Renal pelvis (tissue), 1 donor: ENCODE measurements at regions not wholly inside any gene's neighbourhood (a gene's known extent, or its start where the extent isn't known, plus 50 kb on each side); places are given as distances from the start of the nearest gene placed in this dataset.
A peak's percentile ranks its signal among the peaks of the same experiment; 100 is the strongest.

Source experiments
- DNase-seq: peaks from one replicate; pipeline ENCODE4 v3.0.0-alpha.2; 2013

DNA sequence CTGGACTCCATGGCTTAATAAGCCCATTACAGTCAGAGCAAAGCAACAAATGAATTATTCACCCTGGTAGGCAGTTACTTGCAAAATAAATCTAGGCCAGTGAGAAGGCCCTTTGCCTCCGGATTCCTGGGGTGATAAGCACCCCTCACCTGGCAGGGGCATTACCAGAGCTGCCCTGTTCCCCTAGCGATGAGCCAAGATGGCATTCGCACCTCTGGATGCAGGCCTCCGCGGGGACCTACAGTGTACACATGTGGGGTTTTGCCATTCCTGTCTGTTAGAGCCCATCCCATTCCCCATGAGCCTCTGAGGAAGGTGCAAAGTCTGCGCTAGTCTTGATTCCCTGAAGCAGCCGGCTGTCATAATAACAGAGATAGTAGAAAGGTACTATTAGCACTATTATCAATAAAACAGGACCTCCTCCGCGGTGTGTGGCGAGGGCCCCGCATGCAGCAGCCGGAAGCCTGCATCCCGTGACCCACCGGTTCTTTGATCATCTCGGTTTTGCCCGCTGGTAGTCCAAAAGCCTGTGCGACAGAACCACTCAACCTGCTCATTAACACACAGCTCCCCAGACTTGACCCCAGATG, 344.3 kb downstream of the BRD1 start:
- DNase-seq = no peak

DNA sequence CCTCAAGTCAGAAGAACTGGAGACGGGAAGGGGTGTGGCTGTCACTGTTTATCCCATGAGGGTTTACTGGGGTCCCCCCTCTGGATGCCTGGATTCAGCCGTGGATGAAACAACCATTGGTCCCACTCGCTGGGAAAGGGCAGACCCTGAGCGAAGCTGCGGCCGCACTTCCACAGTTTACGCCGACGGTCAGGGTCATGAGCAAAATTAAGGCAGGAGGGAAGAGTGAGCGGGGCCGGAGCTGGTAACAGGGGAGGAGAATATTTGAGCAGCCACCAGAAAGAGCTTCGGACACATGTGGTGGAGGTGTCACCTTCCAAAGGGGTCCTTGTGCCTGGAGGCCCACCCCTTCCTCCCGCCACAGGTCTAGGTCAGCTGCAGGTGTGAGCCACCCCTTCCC, 344.9 kb downstream of the BRD1 start:
- DNase-seq = no peak

DNA sequence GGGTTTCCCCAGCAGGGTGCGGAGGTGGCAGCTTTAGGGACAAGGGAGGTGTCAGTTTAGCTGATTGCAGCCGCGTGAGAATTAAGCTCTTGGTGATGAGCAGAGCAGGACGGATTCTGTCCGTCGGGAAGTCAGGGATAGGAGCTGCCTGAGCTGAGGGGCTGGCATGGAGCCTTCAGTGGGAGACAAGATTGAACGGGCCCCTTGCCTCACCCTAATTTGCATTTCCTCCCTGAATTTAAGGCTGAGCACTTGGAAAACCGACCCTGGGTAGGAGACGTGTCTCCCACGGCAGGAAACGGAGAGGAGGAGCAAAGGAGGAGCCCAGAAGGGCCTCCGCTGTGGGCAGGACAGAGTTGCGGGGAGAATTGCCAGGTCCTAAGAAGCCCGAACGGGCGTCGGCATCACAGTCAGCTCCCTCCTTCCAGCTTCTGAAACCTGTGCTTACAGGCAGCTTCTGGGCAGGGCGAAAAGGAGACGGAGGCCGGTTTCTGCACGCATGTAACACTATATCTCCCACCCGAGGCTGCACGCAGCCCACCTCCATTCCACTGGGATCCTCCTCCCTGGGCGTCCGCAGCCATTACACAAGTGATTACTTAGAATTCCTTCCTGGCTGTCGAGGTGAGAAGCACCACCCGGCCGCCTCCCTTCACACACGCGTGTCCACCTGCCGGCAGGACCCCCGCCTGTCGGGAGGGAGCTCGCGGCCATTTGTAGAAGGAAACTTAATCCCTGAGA, 345.8 kb downstream of the BRD1 start:
- peak; percentile 45 for DNase-seq

DNA sequence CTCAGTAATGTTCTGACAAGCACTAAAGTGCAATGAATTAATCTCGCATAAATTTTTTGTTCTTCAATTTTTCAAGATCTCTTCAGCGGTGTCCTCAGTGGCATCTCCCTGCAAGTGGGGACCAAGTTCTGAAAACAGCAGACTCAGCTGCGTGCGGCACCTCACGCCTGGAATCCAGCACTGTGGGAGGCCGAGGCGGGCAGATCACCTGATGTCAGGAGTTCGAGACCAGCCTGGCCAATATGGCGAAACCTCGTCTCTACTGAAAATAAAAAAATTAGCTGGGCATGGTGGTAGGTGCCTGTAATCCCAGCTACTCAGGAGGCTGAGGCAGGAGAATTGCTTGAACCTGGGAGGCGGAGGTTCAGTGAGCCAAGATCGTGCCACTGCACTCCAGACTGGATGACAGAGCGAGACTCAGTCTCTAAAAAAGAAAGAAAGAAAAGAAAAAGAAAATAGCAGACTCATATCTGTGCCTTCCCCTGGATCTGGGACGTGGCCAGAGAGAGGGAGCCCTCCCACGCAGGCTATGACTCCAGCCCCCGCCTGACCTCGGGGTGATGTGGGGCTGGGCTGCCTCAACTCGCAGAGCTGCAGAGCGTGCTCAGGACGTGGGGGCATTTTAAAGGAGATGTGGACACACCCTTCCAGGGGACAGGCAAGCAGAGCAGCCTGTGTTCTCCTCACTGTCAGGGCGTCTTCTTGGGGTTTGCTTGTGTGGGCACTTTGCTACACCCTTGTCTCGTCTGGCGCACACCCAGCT, 346.6 kb downstream of the BRD1 start:
- no peak for DNase-seq

DNA sequence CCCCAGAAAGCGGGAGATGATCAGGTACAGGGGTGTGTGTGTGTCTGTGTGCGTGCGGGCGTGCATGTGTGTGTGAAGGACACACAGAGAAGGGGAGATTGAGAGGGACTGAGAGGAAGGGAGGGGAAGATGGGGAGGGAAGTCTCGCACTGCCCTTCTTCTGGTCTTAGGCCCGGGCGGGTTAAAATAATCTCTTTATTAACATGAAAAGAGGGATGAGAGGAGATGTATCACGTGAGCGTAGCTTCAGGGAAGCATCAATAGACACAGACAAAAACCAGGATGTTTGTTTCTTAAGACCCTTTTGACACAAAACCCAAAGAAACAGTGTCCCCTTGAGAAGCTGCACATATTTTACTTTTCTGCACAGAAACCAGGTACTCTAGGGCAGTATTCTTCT, 347.3 kb downstream of the BRD1 start:
- DNase-seq = no peak

DNA sequence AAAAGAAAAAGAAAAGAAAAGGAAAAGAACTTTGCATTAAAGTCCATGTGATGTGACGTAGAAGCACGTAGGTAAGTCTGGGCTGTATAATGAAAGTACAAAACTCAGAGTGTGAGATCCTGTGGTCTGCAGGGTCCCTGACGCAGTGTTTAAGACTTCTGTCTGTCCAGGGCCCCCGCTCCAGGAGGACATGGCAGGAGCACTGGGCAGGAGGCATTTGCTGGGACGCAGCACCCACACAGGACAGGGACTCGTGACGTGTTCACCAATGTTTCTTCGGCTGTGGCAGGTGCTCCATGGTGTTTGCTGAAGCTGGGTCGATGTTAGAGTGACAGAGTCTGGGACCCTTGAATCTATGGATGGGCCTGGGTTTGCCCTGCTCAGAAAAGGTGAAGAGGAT, 348.1 kb downstream of the BRD1 start:
- DNase-seq = no peak

DNA sequence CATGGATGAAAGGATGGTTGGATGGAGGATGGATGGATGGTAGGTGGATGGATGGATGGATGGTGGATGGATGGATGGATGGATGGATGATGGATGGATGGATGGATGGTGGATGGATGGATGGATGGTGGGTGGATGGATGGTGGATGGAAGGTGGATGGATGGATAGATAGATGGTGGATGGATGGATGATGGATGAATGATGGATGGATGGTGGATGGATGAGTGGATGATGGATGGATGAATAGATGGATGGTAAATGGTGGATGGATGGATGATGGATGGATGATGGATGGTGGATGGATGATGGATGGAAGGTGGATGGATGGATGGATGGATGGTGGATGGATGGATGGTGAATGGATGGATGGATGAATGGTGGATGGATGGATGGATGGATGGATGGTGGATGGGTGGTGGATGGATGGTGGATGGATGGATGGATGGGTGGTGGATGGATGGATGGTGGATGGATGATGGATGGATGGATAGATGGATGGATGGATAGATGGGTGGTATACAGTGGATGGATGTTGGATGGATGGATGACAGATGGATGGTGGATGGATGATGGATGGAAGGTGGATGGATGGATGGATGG, 350.8 kb downstream of the BRD1 start:
- no peak for DNase-seq

DNA sequence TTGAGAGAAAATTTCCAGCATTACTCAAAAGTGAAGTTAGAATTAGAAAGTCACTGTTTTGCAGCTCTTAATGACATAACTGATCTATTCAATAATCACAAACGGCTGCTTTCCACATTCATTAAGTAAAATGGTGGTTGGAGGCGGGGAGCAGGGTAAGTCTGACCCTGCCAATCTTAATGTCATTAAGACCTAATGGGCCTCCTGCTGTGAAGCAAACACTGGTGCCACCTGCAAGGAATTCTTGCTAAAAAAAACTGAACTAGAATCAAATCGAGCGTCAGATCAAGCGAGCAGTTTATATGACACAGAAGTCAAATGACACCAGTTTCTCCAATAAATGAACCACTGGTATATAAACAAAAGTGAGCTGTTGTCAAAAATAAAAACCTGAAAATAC, 351.5 kb downstream of the BRD1 start:
- DNase-seq = no peak

DNA sequence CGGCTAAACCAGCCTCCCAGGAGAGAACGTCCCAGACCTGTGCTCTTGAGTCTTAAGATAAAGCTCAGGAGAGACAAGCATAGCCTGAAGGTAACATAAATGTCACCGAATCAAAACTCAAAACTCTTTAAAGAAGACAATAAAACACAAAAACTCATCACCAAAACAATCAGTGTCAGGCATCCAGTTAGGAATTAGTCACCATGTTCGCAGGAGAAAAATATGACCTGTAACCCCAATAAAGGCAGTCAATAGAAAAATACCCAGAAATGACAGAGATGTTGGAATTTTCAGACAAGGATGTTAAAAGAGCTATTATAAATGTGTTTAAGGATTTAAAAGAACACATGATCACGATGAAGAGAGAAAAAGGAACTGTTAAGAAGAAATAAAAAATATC, 352.4 kb downstream of the BRD1 start:
- DNase-seq = no peak

DNA sequence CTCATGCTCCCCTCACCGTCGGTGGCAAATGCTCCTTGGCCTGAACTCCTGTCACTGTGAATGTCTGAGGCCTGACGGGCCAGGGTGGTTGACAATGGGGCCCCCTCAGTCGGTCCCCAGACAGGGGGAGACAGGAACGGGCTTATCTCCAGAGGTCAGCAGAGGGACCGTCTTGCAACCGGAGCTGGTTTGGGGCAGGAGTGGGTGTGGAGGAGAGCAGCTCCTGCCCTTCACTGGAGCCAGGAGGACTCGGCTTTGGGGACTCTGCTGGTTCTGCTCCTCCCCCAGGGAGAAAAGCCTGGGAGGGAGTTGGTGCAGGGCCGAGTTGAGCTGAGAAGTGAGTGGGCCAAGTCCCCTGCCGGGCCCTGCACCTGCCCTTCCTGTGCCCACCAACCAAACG, 354.4 kb downstream of the BRD1 start:
- DNase-seq = no peak

DNA sequence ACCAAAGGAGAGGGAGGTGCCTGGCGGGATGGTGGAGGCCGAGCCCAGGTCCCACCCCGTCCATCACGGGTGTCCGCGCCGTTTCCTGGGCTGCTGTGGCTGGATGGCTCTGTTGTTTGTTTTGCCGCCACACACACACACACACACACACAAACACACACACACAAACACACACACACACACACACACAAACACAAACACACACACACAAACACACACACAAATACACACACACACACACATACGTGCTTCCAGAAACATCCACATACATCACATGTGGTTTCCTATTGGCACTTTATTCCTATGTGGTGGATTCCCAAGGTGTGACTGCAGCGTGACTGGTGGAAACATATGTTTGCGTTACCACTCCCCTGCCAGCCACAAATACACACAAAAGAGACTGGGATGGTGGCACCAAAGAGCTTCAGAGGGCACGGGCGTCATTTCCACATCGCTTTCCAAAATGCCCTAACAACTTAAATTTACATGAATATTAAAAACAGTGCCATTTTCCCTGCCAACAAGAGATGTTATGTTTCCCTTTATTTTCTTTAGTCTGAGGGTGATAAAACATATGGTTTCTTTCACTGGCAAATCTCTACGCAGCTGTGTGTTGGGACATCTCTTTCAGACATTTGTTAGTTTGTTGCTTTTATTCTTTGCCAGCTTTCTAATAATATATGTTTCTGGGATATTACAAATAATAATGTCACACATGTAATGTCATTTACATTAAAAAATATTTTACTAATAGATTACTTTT, 356.8 kb downstream of the BRD1 start:
- DNase-seq = no peak

DNA sequence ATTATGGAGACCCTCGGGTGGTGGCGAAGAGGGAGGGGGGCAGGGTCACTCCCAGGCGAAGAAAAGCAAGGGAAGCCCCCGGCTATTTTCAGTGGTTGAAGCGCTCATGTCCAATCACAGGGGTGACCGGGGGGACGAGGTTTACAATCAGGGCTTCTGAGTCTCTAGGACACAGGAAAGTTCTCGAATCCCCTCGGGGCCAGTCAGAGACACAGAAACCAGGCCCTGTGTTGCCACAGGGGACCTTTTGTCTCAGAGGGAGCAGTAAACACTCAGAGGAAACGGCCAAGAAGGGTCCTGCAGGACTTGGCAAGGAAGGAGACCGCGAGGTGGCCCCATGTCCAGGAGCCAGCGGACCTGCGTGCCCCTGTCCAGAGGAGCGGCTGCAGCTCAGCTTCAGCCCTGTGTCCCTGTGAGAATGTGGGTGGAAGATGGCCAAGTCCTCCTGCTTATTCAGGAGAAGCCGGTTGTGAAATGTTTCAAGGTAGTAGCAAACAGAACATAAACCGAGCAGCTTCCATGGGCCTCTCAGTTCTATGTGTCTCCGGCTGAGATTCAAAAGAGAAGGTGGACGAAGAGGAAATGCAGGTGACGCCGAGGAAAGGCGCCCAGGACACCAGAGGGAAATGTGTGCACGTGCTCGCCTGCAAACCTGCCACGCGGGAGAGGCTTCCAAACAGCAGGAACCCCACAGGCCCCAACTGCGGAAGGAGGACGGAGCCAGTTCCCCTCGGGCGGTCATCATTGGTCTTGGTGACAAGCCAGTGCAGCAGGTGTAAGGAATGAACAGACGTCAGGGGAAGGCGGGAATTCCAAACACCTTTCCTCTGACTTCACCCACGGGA, 357.6 kb downstream of the BRD1 start:
- no peak for DNase-seq

DNA sequence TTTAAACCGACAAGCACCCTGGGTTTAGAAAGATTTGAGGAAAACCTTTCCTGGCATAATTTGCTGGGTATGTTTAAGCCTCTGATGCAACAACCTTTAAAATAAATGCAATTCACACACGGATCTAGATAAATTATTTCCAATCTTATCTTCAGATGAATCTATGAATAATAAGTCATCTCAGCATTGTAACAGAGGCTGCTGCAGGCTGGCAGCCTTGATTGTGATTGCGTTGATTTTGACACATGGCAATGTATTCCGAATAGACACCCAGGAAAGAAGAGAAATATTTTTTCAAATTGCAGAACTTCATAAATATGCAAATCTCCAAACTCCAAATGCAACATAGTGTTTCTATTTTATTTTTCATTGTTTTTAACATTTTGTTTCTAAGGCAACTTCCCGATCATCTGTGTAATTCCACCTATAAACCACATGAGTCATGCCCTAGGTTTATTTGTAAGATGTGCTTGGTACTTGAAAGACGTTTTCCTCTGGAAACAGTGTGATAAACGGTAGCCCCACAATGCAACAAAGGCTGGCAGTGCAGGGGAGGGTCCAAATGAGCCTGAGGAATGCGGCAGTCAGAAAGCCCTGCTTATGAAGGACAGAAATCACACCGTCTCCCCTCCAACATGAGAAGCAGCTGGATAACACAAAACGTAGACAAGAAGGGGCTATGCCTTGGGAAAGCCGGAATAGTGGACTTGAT, 359.0 kb downstream of the BRD1 start:
- no peak for DNase-seq

DNA sequence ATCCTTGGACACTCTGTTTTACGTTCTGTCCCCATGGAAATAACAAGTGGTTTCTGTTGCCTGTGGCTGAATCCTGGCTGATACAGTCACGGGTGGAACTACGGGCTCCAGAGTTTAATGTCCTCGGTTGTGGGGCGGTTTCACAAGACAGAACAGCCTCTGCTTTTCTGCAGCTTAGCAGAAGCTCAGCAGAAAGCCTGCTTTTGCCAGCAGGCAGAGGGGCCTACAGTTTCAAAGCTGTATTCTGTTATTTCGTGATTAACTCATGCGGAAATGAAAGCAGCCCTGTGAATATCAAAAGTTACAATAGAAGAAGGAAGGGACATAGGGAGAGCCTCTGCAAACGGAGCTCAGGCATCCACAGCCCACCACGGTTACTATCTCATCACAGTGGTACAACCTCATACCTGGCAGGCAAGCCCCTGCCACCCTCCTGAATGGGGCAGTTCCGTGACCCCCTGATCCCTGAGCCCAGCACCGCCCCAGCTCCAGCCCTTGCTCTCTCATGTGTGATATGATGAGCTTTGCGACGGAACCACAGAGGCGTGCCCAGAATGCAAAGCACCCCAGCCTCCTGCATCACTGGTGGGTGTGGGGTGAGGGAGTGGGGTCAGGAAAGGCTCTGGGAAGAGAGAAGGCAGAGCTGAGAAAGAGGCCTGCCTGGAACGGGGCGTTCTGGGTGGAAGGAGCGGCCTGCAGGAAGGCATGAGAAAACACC, 360.6 kb downstream of the BRD1 start:
- DNase-seq = no peak

DNA sequence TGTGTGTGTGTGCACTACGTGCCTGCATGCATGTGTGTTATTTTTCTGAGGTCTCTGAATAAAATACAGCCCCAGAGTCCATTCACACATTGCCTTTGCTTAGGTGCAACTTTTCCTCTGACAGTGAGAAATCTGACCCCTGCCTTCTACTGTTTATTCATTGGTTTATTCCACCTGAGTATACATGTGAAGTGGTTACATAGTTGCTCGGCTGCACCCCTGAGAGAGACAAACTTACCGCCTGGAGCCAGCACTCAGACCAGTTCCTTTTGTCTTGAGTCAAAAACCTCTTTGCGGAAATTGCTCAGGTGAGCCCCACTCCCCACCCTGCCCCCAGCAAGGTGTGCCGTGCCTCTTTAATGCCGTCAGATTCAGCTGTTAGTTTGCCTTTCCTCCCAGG, 363.6 kb downstream of the BRD1 start:
- no peak for DNase-seq

DNA sequence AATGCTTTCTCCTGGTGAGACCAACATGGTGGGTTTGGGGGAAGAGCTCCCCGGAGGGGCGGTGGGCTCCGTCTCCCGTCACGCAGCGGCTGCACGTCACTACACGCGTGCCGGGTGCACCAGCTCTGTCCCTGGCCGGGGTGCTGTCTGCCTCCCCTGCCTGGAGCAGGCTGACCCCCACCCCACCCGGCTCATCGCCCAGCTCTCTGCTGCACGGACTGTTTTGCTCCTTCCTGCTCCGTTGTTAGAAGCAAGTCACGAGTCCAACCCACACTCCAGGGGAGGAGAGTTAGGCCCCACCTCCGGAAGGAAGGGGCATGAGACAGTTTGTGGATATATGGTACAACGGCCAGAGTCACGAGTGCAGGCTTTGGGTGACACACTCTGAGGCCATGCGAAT, 364.9 kb downstream of the BRD1 start:
- DNase-seq = no peak

DNA sequence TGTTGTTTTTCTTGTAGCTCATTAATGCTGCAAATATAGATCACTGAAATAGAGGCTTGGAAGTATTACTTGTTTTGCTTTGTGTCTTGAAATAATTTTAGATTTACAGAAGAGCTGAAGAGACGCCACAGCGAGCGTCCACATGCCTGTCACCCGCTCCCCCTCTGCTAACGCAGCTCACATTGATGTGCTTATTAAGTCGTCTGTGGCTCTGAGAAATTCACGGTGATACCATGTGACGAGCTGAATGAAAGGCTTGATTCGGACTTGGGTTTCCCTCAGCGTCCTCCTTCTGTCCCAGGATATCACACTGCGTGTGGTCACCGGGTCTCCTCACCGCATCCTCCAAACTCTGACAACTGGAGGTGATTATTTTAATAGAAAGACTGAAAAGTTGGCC, 365.4 kb downstream of the BRD1 start:
- DNase-seq = no peak

DNA sequence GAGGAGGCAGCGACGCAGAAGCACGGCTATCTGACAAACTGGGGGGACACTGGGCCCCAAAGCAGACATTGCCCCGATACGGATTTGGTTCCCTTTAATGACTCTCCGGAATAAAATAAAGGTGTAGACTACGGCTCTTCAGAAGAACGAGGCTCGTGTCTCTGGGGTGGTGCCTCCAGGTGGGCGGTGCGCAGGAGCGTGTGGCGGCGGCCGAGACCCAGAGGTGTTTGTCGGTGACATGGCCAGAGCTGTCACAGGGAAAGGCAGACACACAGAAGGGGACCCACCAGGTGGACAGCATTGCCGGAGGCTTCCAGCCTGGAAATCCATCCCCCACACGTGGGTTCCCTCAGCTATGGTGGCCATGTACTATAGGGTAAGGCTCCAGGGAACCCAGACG, 366.0 kb downstream of the BRD1 start:
- DNase-seq = no peak

DNA sequence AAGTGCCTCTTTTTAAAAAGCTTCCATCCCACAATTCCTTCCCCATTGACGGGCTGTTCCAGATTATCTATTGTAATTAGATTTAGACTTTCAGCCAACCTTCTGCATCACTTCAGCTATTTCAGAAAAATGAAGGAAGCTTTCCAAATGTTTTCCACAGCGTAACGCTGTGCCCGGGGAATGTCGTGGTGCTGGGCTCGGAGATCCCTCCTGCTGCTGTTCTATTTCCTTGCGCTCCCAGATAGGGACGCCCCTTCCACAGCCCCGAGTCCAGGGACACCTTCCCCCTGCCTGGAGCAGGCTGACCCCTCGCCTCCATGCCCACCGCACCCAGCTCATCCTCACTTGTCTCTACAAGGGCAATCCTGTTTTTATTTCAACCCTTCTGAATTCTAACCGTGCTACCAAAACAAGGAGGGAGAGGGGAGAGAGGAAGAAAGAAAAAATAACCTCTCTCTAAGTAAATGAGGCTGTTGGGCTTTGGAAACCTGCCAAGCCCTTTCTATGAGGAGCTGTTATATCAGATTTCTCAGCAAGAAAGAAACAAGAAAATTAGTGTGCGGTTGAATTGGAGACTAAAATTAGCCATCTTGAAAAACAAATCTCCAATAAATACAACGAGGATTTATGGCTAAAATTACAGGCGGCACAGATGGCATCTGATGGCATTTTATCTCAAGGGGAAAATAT, 366.9 kb downstream of the BRD1 start:
- peak; percentile 66 for DNase-seq
